HCT116 (cell line): ENCODE measurements at regions not wholly inside any gene's neighbourhood (a gene's known extent, or its start where the extent isn't known, plus 50 kb on each side); places are given as distances from the start of the nearest gene placed in this dataset.

Experiments
- ATAC-seq: fragments of 200-7000 bp; cut with Tn5 transposase; 2 replicates; pipeline ENCODE4 v1.9.1; 2020; ENCODE audit warnings: mild to moderate bottlenecking, moderate library complexity
- BruUV-seq: library from RNA; stranded (reverse); fragments of 400-500 nt; replicated peaks from 2 replicates; lab custom pipeline; 2021; lab: Mats Ljungman, UMichigan
- CTCF ChIA-PET: fragments of 300-600 bp; sonication (Branson Sonifier 250); formaldehyde crosslinking; loops from one replicate; lab custom pipeline; 2021; ENCODE audit warnings: antibody characterized with exemption; lab: Charles Lee
- POLR2A ChIA-PET: fragments of 300-600, 350-600 bp; sonication (Branson Sonifier 250); formaldehyde crosslinking; loops from one replicate; lab custom pipeline; 2021; ENCODE audit warnings: antibody characterized with exemption; lab: Charles Lee
- RAD21 ChIA-PET, 2 experiments: fragments of 300-600 bp; sonication (Branson Sonifier 250); formaldehyde crosslinking; loops; one replicate each; lab custom pipeline; 2023; ENCODE audit warnings: low total read pairs in 2 of 2; ENCODE audit not compliant: uncharacterized antibody in 2 of 2, unreplicated experiment in 2 of 2, low non-redundant PET in 1 of 2; lab: Charles Lee
- DNase-seq: peaks from one replicate; pipeline ENCODE4 v3.0.0-alpha.2; 2010; ENCODE audit warnings: low read depth, low spot score
- H2AFZ ChIP-seq: fragments of 200-600 bp; shearing (Covaris generic), sonication (generic); 2 replicates; pipeline ENCODE4 v1.6.1; 2017; ENCODE audit warnings: low read depth, mixed run types, mixed read lengths, antibody characterized with exemption, low read length; ENCODE audit not compliant: poor library complexity, severe bottlenecking
- H3K27ac ChIP-seq: 2 replicates; pipeline ENCODE4 v1.5.1; 2012; ENCODE audit warnings: low read depth, low read length
- H3K27me3 ChIP-seq: fragments of 200-600 bp; sonication (generic); 2 replicates; pipeline ENCODE4 v1.6.1; 2016; ENCODE audit warnings: mixed run types, low read length, mixed read lengths; ENCODE audit not compliant: insufficient read depth
- H3K36me3 ChIP-seq, 2 experiments: fragments of 200-500 bp in 1 of 2; fragments of 200-600 bp in 1 of 2; sonication (Bioruptor generic) in 1 of 2; sonication (generic) in 1 of 2; 2 replicates each; pipeline versions ENCODE4 v1.5.1 to v1.6.1; 2014 to 2016; ENCODE audit warnings: low read length in 2 of 2, inconsistent platforms in 1 of 2, mixed read lengths in 1 of 2, mixed run types in 1 of 2; ENCODE audit not compliant: insufficient read depth in 2 of 2, control insufficient read depth in 1 of 2
- H3K4me1 ChIP-seq, 2 experiments: fragments of 200-600 bp in 1 of 2; sonication (generic) in 1 of 2; 2 replicates each; pipeline versions ENCODE4 v1.5.1 to v1.6.1; 2012 to 2017; ENCODE audit warnings: low read length in 2 of 2, inconsistent platforms in 1 of 2, mild to moderate bottlenecking in 1 of 2, mixed read lengths in 1 of 2, mixed run types in 1 of 2, moderate library complexity in 1 of 2; ENCODE audit not compliant: insufficient read depth in 2 of 2, control insufficient read depth in 1 of 2
- H3K4me2 ChIP-seq: fragments of 200-600 bp; sonication (generic); 2 replicates; pipeline ENCODE4 v1.6.1; 2017; ENCODE audit warnings: mixed run types, low read length, mixed read lengths
- H3K4me3 ChIP-seq, 2 experiments: fragments of 200-600 bp in 1 of 2; sonication (generic) in 1 of 2; replicated peaks in 1 of 2; 2 replicates each; pipeline ENCODE4 v1.5.1; 2011 to 2016; ENCODE audit warnings: low read length in 2 of 2, control low read depth in 1 of 2, low read depth in 1 of 2, mild to moderate bottlenecking in 1 of 2, mixed read lengths in 1 of 2, mixed run types in 1 of 2
- H3K79me2 ChIP-seq: fragments of 200-600 bp; sonication (generic); 2 replicates; pipeline ENCODE4 v1.6.1; 2017; ENCODE audit warnings: mild to moderate bottlenecking, mixed run types, low read length, moderate library complexity, mixed read lengths; ENCODE audit not compliant: insufficient read depth
- H3K9ac ChIP-seq: fragments of 200-600 bp; sonication (generic); 2 replicates; pipeline ENCODE4 v1.6.1; 2016; ENCODE audit warnings: low read length, mixed read lengths
- H3K9me2 ChIP-seq: fragments of 200-600 bp; sonication (generic), shearing (Covaris generic); 2 replicates; pipeline ENCODE4 v1.6.1; 2017; ENCODE audit warnings: mixed run types, mild to moderate bottlenecking, moderate library complexity; ENCODE audit not compliant: insufficient read depth
- H3K9me3 ChIP-seq, 2 experiments: fragments of 200-500 bp in 1 of 2; fragments of 200-600 bp in 1 of 2; sonication (Bioruptor generic) in 1 of 2; sonication (generic) in 1 of 2; 2 replicates each; pipeline ENCODE4 v1.6.1; 2014 to 2017; ENCODE audit warnings: low read length in 2 of 2, mixed read lengths in 2 of 2, inconsistent platforms in 1 of 2, low read depth in 1 of 2, mild to moderate bottlenecking in 1 of 2, mixed run types in 1 of 2, moderate library complexity in 1 of 2; ENCODE audit not compliant: control insufficient read depth in 1 of 2, insufficient read depth in 1 of 2
- H4K20me1 ChIP-seq: fragments of 200-600 bp; sonication (generic), shearing (Covaris generic); 2 replicates; pipeline ENCODE4 v1.6.1; 2017; ENCODE audit warnings: mixed run types, mild to moderate bottlenecking, moderate library complexity; ENCODE audit not compliant: insufficient read depth
- CBX3 ChIP-seq: IDR thresholded peaks from 2 replicates; pipeline ENCODE4 v1.6.1; 2012; ENCODE audit warnings: low read depth
- CEBPB ChIP-seq: IDR thresholded peaks from 2 replicates; pipeline ENCODE4 v1.6.1; 2012; ENCODE audit warnings: low read depth
- EGR1 ChIP-seq: IDR thresholded peaks from 2 replicates; pipeline ENCODE4 v1.6.1; 2012; ENCODE audit warnings: low read depth
- ELF1 ChIP-seq: IDR thresholded peaks from 2 replicates; pipeline ENCODE4 v1.6.1; 2012; ENCODE audit warnings: low read depth, borderline replicate concordance
- EZH2 ChIP-seq: fragments of 200-600 bp; sonication (generic); IDR thresholded peaks from 2 replicates; pipeline ENCODE4 v1.6.1; 2017; ENCODE audit warnings: antibody characterized with exemption, mixed run types
- FOSL1 ChIP-seq: IDR thresholded peaks from 2 replicates; pipeline ENCODE4 v1.6.1; 2012; ENCODE audit warnings: low read depth
- POLR2A ChIP-seq: IDR thresholded peaks from 2 replicates; pipeline ENCODE4 v1.7.0; 2011; ENCODE audit warnings: borderline replicate concordance; ENCODE audit not compliant: insufficient read depth, insufficient read length; ENCODE audit errors: extremely low read depth
- POLR2AphosphoS5 ChIP-seq: IDR thresholded peaks from 2 replicates; pipeline ENCODE4 v1.6.1; 2011; ENCODE audit warnings: mild to moderate bottlenecking, low read depth, low read length, moderate library complexity
- RAD21 ChIP-seq: IDR thresholded peaks from 2 replicates; pipeline ENCODE4 v1.6.1; 2012; ENCODE audit warnings: low read depth, mild to moderate bottlenecking
- SIN3A ChIP-seq: IDR thresholded peaks from 2 replicates; pipeline ENCODE4 v1.6.1; 2012; ENCODE audit warnings: low read depth
- SP1 ChIP-seq: IDR thresholded peaks from 2 replicates; pipeline ENCODE4 v1.6.1; 2012; ENCODE audit warnings: low read depth
- SRF ChIP-seq: IDR thresholded peaks from 2 replicates; pipeline ENCODE4 v1.6.1; 2012; ENCODE audit warnings: low read depth
- TCF7L2 ChIP-seq: IDR thresholded peaks from 2 replicates; pipeline ENCODE4 v1.7.0; 2011; ENCODE audit warnings: borderline replicate concordance, inconsistent platforms; ENCODE audit not compliant: insufficient read depth, insufficient read length; ENCODE audit errors: extremely low read depth
- ZFX ChIP-seq: fragments of 450-650 bp; IDR thresholded peaks from 2 replicates; pipeline ENCODE4 v1.6.1; 2017
- ZNF274 ChIP-seq: fragments of 200-500 bp; sonication (Bioruptor generic); IDR thresholded peaks from 2 replicates; pipeline ENCODE4 v1.6.1; 2014; ENCODE audit warnings: mild to moderate bottlenecking, low read depth, low read length, inconsistent platforms
- intact Hi-C: fragments of 100-400 bp; cut with micrococcal nuclease; formaldehyde crosslinking; loops from 2 replicates; pipeline ENCODE4 v1.10.0; 2022
- TF ChIP-seq, protein P1 (sequence below): IDR thresholded peaks from 2 replicates; pipeline ENCODE4 v1.6.1; 2012
- TF ChIP-seq, protein P2 (sequence below), 3 experiments: fragments of 200-600 bp in 1 of 3; sonication (generic) in 1 of 3; IDR thresholded peaks in 2 of 3; conservative IDR thresholded peaks in 1 of 3; 2 replicates each; pipeline ENCODE4 v1.5.1; 2012 to 2017; ENCODE audit warnings: low read depth in 2 of 3, low read length in 2 of 3, antibody characterized with exemption in 1 of 3, borderline replicate concordance in 1 of 3, control low read depth in 1 of 3, mild to moderate bottlenecking in 1 of 3, mixed read lengths in 1 of 3, mixed run types in 1 of 3, moderate library complexity in 1 of 3; ENCODE audit not compliant: insufficient read depth in 1 of 3
- TF ChIP-seq, protein P3 (sequence below): IDR thresholded peaks from 2 replicates; pipeline ENCODE4 v1.6.1; 2011; ENCODE audit warnings: mild to moderate bottlenecking, low read length, moderate library complexity; ENCODE audit not compliant: insufficient replicate concordance; ENCODE audit errors: extremely low read depth
- TF ChIP-seq, protein P4 (sequence below): IDR thresholded peaks from 2 replicates; pipeline ENCODE4 v1.6.1; 2012

DNA sequence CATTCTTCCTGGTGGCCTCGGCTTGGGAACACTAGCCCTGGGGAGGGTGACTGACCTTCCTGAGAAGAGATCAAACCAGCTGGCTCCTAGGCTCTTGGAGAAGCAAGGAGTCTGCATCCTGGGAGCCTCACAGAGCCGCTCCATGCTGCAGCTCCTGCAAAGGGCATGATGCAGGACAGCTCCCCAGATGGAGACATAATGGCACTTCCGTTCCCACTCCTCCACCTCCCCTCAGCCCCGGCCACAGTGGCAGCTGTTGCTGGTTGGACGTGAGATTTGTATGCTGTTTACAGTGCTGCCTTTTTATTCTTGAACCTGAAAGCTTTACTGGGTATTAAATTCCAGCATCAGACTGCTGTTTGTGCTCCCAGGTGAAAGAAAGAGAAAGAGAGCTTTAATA is 83.7 kb upstream of the CTTNBP2NL start:
- CTCF ChIA-PET: interaction anchor here (0.9 kb wide), 1 partner anchor 14 kb away, joined by 9 read pairs; no protein-coding TSS in a partner anchor
- Histone ChIP-seq H3K9me2 (no peaks in the 10 kb centered on the region), H3K4me3 (no peak overlapping the region), H3K27ac (no peak overlapping the region), H3K79me2 (no peaks in the 10 kb centered on the region), H3K27me3 (peaks cover 66% of the 10 kb centered on the region)
- TF ChIP-seq RAD21: no peak
- no peak for TF ChIP-seq EGR1
- no peak for TF ChIP-seq POLR2AphosphoS5
- TF ChIP-seq EZH2: no peak
- TF ChIP-seq FOSL1: no peak
- no peak for TF ChIP-seq CBX3
- no peak for TF ChIP-seq SRF
- TF ChIP-seq ZFX: no peak
- TF ChIP-seq, all 23 proteins: peak for 0
- DNase-seq (no peak), ATAC-seq (no peak)
- intact Hi-C loops: no loop called here
- Histone ChIP-seq H3K9me3 (no peaks in the 10 kb centered on the region), H4K20me1 (no peaks in the 10 kb centered on the region), H2AFZ (no peak overlapping the region), H3K9ac (no peak overlapping the region), H3K4me1 (no peaks in the 10 kb centered on the region), H3K4me2 (no peak overlapping the region), H3K36me3 (no peaks in the 10 kb centered on the region)
- ChIA-PET POLR2A (no interaction called here), RAD21 (no interaction called here)
- BruUV-seq: no TSS peak

DNA sequence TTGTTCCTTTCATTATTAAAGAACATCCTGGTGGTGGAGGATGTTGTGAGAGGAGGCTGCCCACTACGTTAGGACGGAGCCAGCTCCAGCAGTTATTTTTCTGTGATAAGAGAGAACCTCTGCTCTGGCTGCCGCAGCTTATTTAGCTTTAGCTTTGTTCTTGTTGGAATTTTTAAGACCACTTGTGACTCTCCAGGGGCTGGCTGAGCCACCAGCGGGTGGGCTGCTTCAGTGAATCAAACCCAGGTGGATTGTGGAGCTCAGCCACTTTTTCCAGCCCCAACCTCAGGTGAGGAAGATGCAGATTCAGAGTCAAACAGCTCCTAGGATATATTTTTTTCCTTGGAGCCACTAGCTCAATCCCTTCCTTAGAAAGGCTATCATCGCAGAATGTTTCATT is 83.1 kb upstream of the CTTNBP2NL start:
- RAD21 ChIA-PET: no interaction called here
- intact Hi-C loops: no loop called here
- no peaks in the 10 kb centered on the region for H3K9me3 ChIP-seq
- no peak overlapping the region for H3K4me2 ChIP-seq
- H3K4me3 ChIP-seq: no peak overlapping the region
- no peaks in the 10 kb centered on the region for H3K9me2 ChIP-seq
- TF ChIP-seq, protein P1, sequence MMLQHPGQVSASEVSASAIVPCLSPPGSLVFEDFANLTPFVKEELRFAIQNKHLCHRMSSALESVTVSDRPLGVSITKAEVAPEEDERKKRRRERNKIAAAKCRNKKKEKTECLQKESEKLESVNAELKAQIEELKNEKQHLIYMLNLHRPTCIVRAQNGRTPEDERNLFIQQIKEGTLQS: no peak
- TF ChIP-seq EGR1 (no peak), SRF (no peak), ZFX (no peak), TCF7L2 (no peak), RAD21 (no peak), ELF1 (no peak), POLR2A (no peak), SIN3A (no peak), ZNF274 (no peak), CEBPB (no peak), POLR2AphosphoS5 (no peak), CBX3 (no peak), SP1 (no peak)
- TF ChIP-seq, protein P2, sequence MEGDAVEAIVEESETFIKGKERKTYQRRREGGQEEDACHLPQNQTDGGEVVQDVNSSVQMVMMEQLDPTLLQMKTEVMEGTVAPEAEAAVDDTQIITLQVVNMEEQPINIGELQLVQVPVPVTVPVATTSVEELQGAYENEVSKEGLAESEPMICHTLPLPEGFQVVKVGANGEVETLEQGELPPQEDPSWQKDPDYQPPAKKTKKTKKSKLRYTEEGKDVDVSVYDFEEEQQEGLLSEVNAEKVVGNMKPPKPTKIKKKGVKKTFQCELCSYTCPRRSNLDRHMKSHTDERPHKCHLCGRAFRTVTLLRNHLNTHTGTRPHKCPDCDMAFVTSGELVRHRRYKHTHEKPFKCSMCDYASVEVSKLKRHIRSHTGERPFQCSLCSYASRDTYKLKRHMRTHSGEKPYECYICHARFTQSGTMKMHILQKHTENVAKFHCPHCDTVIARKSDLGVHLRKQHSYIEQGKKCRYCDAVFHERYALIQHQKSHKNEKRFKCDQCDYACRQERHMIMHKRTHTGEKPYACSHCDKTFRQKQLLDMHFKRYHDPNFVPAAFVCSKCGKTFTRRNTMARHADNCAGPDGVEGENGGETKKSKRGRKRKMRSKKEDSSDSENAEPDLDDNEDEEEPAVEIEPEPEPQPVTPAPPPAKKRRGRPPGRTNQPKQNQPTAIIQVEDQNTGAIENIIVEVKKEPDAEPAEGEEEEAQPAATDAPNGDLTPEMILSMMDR (IDR thresholded peaks at IDR 0.05 in 2 of 3, conservative IDR thresholded peaks at IDR 0.05 in 1 of 3; ENCODE audit: borderline replicate concordance in 1 of 3, insufficient read depth in 1 of 3, low read depth in 2 of 3, low read length in 2 of 3): no peak
- TF ChIP-seq, protein P3, sequence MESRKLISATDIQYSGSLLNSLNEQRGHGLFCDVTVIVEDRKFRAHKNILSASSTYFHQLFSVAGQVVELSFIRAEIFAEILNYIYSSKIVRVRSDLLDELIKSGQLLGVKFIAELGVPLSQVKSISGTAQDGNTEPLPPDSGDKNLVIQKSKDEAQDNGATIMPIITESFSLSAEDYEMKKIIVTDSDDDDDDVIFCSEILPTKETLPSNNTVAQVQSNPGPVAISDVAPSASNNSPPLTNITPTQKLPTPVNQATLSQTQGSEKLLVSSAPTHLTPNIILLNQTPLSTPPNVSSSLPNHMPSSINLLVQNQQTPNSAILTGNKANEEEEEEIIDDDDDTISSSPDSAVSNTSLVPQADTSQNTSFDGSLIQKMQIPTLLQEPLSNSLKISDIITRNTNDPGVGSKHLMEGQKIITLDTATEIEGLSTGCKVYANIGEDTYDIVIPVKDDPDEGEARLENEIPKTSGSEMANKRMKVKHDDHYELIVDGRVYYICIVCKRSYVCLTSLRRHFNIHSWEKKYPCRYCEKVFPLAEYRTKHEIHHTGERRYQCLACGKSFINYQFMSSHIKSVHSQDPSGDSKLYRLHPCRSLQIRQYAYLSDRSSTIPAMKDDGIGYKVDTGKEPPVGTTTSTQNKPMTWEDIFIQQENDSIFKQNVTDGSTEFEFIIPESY: no peak
- TF ChIP-seq, protein P4, sequence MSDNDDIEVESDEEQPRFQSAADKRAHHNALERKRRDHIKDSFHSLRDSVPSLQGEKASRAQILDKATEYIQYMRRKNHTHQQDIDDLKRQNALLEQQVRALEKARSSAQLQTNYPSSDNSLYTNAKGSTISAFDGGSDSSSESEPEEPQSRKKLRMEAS: no peak
- CTCF ChIA-PET: interaction anchor here (0.8 to 0.9 kb wide), 2 partner anchors 14 to 24 kb away, joined by 3 to 9 read pairs; no protein-coding TSS in a partner anchor
- H2AFZ ChIP-seq: no peak overlapping the region
- peaks cover 60% of the 10 kb centered on the region for H3K27me3 ChIP-seq
- BruUV-seq: no TSS peak
- H4K20me1 ChIP-seq: no peaks in the 10 kb centered on the region
- ATAC-seq: no peak
- no peak overlapping the region for H3K27ac ChIP-seq
- no peaks in the 10 kb centered on the region for H3K4me1 ChIP-seq
- H3K79me2 ChIP-seq: no peaks in the 10 kb centered on the region
- no peak for DNase-seq
- POLR2A ChIA-PET: no interaction called here
- H3K9ac ChIP-seq: no peak overlapping the region
- no peaks in the 10 kb centered on the region for H3K36me3 ChIP-seq
